Mucosa of rectum (tissue), 2 donors: ENCODE measurements at regions not wholly inside any gene's neighbourhood (a gene's known extent, or its start where the extent isn't known, plus 50 kb on each side); places are given as distances from the start of the nearest gene placed in this dataset.
"Not testable (repeated sequence)": the region's sequence is repeated elsewhere in the genome, so short reads cannot be mapped to it uniquely, and the experiment has no call there.

Source experiments
- H3K27ac ChIP-seq, 2 donors: one replicate each; pipeline ENCODE4 v1.7.0; 2013; ENCODE audit warnings: inconsistent platforms in 2 of 2, low read depth in 2 of 2, low read length in 2 of 2
- H3K27me3 ChIP-seq, 2 donors: one replicate each; pipeline ENCODE4 v1.7.0; 2013; ENCODE audit warnings: low read length in 2 of 2; ENCODE audit not compliant: control insufficient read depth in 2 of 2, insufficient read depth in 2 of 2
- H3K36me3 ChIP-seq, 2 donors: one replicate each; pipeline ENCODE4 v1.7.0; 2013; ENCODE audit warnings: low read length in 2 of 2; ENCODE audit not compliant: control insufficient read depth in 2 of 2, insufficient read depth in 2 of 2
- H3K4me1 ChIP-seq, 2 donors: one replicate each; pipeline ENCODE4 v1.7.0; 2013; ENCODE audit warnings: low read length in 2 of 2, mild to moderate bottlenecking in 1 of 2; ENCODE audit not compliant: control insufficient read depth in 2 of 2, insufficient read depth in 2 of 2
- H3K4me3 ChIP-seq, 2 donors: one replicate each; pipeline ENCODE4 v1.7.0; 2013; ENCODE audit warnings: low read length in 2 of 2
- H3K9ac ChIP-seq, 2 donors: one replicate each; pipeline ENCODE4 v1.7.0; 2013; ENCODE audit warnings: low read length in 2 of 2, low read depth in 1 of 2, mild to moderate bottlenecking in 1 of 2
- H3K9me3 ChIP-seq, 2 donors: one replicate each; pipeline ENCODE4 v1.7.0; 2013; ENCODE audit warnings: low read length in 2 of 2; ENCODE audit not compliant: control insufficient read depth in 2 of 2
- donor health status: healthy.
- donor health status: Normal muscosa, but diverticular disease.

GRCh38 chr21:17128132-17128531, 384.7 kb upstream of the CXADR start:
- no peak overlapping the region for H3K4me3 ChIP-seq
- no peak overlapping the region for H3K9ac ChIP-seq
- H3K9me3 ChIP-seq: no peaks in the 10 kb centered on the region
- no peaks in the 10 kb centered on the region for H3K36me3 ChIP-seq
- no peak overlapping the region for H3K27ac ChIP-seq
- H3K27me3 ChIP-seq: no peaks in the 10 kb centered on the region
- H3K4me1 ChIP-seq: no peaks in the 10 kb centered on the region

- H3K36me3 ChIP-seq, H3K27me3 ChIP-seq, H3K4me1 ChIP-seq, H3K27ac ChIP-seq, H3K9me3 ChIP-seq: not testable (repeated sequence)
- peak overlapping the region in 1 of 2 donors; percentile 42 for H3K9ac ChIP-seq
- H3K4me3 ChIP-seq: peak overlapping the region; percentile 67 to 69
Measured at GRCh38 chr21:17139159-17139558, 373.7 kb upstream of the CXADR start.

- Histone ChIP-seq H3K4me3 (peak overlapping the region; percentile 67 to 69), H3K9ac (peak overlapping the region in 1 of 2 donors; percentile 42), H3K4me1 (no peaks in the 10 kb centered on the region), H3K27ac (no peak overlapping the region), H3K27me3 (no peaks in the 10 kb centered on the region), H3K36me3 (no peaks in the 10 kb centered on the region), H3K9me3 (no peaks in the 10 kb centered on the region)
Measured at GRCh38 chr21:17139696-17140095, 373.1 kb upstream of the CXADR start.

- Histone ChIP-seq H3K4me3 (no peak overlapping the region), H3K27me3 (no peaks in the 10 kb centered on the region), H3K9me3 (no peaks in the 10 kb centered on the region), H3K27ac (no peak overlapping the region), H3K9ac (no peak overlapping the region), H3K4me1 (no peaks in the 10 kb centered on the region), H3K36me3 (no peaks in the 10 kb centered on the region)
Measured at GRCh38 chr21:17146426-17146825, 366.4 kb upstream of the CXADR start.

- H3K27ac ChIP-seq: no peak overlapping the region
- H3K9ac ChIP-seq: no peak overlapping the region
- no peaks in the 10 kb centered on the region for H3K9me3 ChIP-seq
- H3K4me1 ChIP-seq: no peaks in the 10 kb centered on the region
- no peak overlapping the region for H3K4me3 ChIP-seq
- H3K27me3 ChIP-seq: no peaks in the 10 kb centered on the region
- H3K36me3 ChIP-seq: no peaks in the 10 kb centered on the region
Measured at GRCh38 chr21:17159697-17160096, 353.1 kb upstream of the CXADR start.

- H3K27ac ChIP-seq: no peak overlapping the region
- no peak overlapping the region for H3K9ac ChIP-seq
- no peaks in the 10 kb centered on the region for H3K27me3 ChIP-seq
Measured at GRCh38 chr21:17185674-17186073, 327.2 kb upstream of the CXADR start.

GRCh38 chr21:17189963-17190362, 322.9 kb upstream of the CXADR start:
- H3K27ac ChIP-seq: no peak overlapping the region
- no peaks in the 10 kb centered on the region for H3K27me3 ChIP-seq
- no peak overlapping the region for H3K9ac ChIP-seq
- H3K9me3 ChIP-seq: no peaks in the 10 kb centered on the region
- H3K4me1 ChIP-seq: no peaks in the 10 kb centered on the region
- H3K36me3 ChIP-seq: no peaks in the 10 kb centered on the region
- no peak overlapping the region for H3K4me3 ChIP-seq

More at GRCh38 chr21:17185674-17186073, 327.2 kb upstream of the CXADR start:
- no peak overlapping the region for H3K4me3 ChIP-seq
- H3K9me3 ChIP-seq: no peaks in the 10 kb centered on the region
- H3K36me3 ChIP-seq: no peaks in the 10 kb centered on the region
- H3K4me1 ChIP-seq: no peaks in the 10 kb centered on the region

GRCh38 chr21:17191346-17191993, 321.4 kb upstream of the CXADR start:
- H3K4me3 ChIP-seq: no peak overlapping the region
- no peaks in the 10 kb centered on the region for H3K27me3 ChIP-seq
- H3K27ac ChIP-seq: no peak overlapping the region
- H3K36me3 ChIP-seq: no peaks in the 10 kb centered on the region
- H3K9me3 ChIP-seq: no peaks in the 10 kb centered on the region
- no peak overlapping the region for H3K9ac ChIP-seq
- H3K4me1 ChIP-seq: no peaks in the 10 kb centered on the region

- Histone ChIP-seq H3K27ac (no peak overlapping the region), H3K36me3 (no peaks in the 10 kb centered on the region), H3K4me1 (no peaks in the 10 kb centered on the region), H3K4me3 (no peak overlapping the region), H3K9ac (no peak overlapping the region), H3K9me3 (no peaks in the 10 kb centered on the region), H3K27me3 (no peaks in the 10 kb centered on the region)
Measured at GRCh38 chr21:17195351-17195750, 317.5 kb upstream of the CXADR start.

- no peak overlapping the region for H3K27ac ChIP-seq
- no peaks in the 10 kb centered on the region for H3K4me1 ChIP-seq
- H3K4me3 ChIP-seq: no peak overlapping the region
Measured at GRCh38 chr21:17195976-17196375, 316.9 kb upstream of the CXADR start.

GRCh38 chr21:17196623-17197022, 316.2 kb upstream of the CXADR start:
- Histone ChIP-seq H3K36me3 (no peaks in the 10 kb centered on the region), H3K9ac (no peak overlapping the region), H3K4me1 (no peaks in the 10 kb centered on the region), H3K9me3 (no peaks in the 10 kb centered on the region), H3K4me3 (no peak overlapping the region), H3K27ac (no peak overlapping the region), H3K27me3 (no peaks in the 10 kb centered on the region)

More at GRCh38 chr21:17195976-17196375, 316.9 kb upstream of the CXADR start:
- Histone ChIP-seq H3K36me3 (no peaks in the 10 kb centered on the region), H3K27me3 (no peaks in the 10 kb centered on the region), H3K9ac (no peak overlapping the region), H3K9me3 (no peaks in the 10 kb centered on the region)
